ENCODE measurements at regions not wholly inside any gene's neighbourhood (a gene's known extent, or its start where the extent isn't known, plus 50 kb on each side); places are given as distances from the start of the nearest gene placed in this dataset.

GRCh38 chr6:27678469-27678868 lies 205.6 kb upstream of the ZNF184 start:
- TF ChIP-seq EP300 (IDR thresholded peaks at IDR 0.05), result no peak
- TF ChIP-seq MAX (IDR thresholded peaks at IDR 0.05), result no peak
- no peak for TF ChIP-seq CTCF (IDR thresholded peaks at IDR 0.05)
- TF ChIP-seq CHD2 (IDR thresholded peaks at IDR 0.05; ENCODE audit: low read length, partially characterized antibody), result no peak
- TF ChIP-seq NFE2L2 (conservative IDR thresholded peaks at IDR 0.05; ENCODE audit: low read length), result no peak
